GM18498 (cell line): ENCODE measurements at regions not wholly inside any gene's neighbourhood (a gene's known extent, or its start where the extent isn't known, plus 50 kb on each side); places are given as distances from the start of the nearest gene placed in this dataset.
"Not testable (repeated sequence)": the region's sequence is repeated elsewhere in the genome, so short reads cannot be mapped to it uniquely, and the experiment has no call there.

Experiments
- ATAC-seq: cut with Tn5 transposase; IDR thresholded peaks from one replicate; pipeline ENCODE4 v1.9.1; 2021; ENCODE audit warnings: mild to moderate bottlenecking, moderate library complexity; ENCODE audit not compliant: unreplicated experiment

GRCh38 chr10:28986117-28986792 is 302.6 kb upstream of the LYZL1 start:
- no peak for ATAC-seq

DNA sequence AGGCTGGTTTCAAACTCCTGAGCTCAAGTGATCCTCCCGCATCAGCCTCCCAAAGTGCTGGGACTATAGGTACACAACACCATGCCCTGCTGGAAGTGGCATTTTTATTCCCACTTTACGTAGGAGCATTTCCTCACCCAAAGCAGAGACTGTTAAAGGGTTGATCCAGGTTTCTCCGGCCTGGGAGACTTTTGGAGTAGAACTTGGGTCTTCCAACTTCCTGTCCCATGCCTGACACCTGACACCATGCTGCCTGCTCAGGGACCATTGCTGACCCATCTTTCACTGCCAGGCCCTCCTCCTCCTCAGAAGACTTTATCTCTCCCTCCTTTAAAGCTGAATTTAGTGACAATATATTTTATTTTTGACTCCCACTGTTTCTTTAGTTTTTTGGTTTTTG is 302.0 kb upstream of the LYZL1 start:
- ATAC-seq, result no peak

DNA sequence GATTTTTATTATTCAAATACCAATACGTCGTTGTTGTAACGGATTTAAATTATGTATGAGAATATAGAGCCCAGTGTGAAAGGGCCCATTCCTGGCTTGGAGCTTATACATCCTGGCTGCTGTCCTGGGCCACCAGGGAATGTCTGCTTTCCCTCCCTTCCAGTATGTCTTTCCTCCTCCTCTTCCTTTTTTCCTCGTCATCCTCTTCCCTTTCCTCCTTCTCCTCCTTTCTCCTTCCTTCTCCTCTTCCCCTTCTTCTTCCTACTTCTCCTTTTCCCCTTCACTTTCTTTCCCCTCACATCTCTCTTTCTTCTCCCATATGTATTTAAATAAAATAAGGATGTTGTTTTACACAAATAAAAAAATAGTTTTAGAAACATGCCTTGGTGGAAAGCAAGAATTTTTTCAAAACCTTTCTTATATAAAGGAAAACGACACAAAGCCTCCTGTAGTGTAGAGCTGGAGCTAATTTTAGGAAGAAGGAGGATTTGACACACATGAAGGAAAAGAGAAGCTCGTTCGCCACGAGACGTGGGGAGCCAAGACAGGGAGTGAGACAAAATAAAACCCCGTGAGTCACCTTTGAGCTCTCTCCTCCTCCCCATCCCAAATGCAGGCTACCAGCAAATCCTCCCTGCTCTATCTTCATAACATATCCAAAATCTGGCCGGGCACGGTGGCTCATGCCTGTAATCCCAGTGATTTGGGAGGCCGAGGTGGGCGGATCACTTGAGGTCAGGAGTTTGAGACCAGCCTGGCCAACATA is 301.1 kb upstream of the LYZL1 start:
- no peak for ATAC-seq

GRCh38 chr10:28988980-28989379 is 299.9 kb upstream of the LYZL1 start:
- no peak for ATAC-seq

GRCh38 chr10:28991333-28992270 is 297.3 kb upstream of the LYZL1 start:
- no peak for ATAC-seq

DNA sequence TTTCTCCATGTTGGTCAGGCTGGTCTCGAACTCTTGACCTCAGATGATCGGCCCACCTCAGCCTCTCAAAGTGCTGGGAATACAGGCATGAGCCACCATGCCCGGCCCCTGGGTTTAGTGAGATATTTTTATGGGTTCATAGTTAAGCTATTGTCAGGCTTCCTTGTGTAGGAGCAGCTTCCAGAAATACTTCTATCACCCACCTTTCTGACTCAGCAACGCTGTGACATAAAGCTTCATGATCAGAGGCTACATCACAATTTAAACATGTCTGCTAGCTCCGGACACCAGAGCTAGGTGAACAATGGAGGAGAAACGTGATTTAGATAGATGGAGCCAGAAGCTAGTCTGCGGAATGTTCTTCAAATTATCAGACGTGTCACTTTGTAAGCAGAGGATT is 295.8 kb upstream of the LYZL1 start:
- no peak for ATAC-seq

- no peak for ATAC-seq
Measured at GRCh38 chr10:28993861-28994260, 295.0 kb upstream of the LYZL1 start.

GRCh38 chr10:28994802-28995201 is 294.1 kb upstream of the LYZL1 start:
- ATAC-seq, result not testable (repeated sequence)

GRCh38 chr10:28995497-28995896 is 293.4 kb upstream of the LYZL1 start:
- ATAC-seq, result no peak

- ATAC-seq, result no peak
Measured at GRCh38 chr10:28996345-28996744, 292.5 kb upstream of the LYZL1 start.

GRCh38 chr10:28996947-28997551 is 291.8 kb upstream of the LYZL1 start:
- ATAC-seq, result no peak

GRCh38 chr10:28997734-28998133 is 291.1 kb upstream of the LYZL1 start:
- no peak for ATAC-seq

DNA sequence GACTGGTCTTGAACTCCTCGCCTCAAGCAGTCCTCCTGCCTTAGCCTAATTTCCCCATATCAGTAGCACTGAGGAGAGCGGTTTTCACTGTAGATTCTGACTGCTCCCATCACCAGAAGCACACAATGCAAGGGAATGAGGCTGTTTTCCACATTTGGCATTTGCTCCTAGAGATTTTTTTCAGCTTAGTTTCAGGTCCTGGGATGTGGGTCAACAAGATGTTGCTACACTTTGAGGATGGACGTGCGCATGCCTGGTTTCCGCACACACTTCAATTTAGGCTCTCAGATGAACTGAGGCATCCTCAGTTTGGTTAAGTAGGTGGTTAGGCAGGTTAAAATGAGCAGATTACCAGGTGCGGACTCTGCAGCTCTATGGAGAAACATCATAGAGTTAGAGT is 287.1 kb upstream of the LYZL1 start:
- no peak for ATAC-seq

GRCh38 chr10:29003014-29003413 is 285.9 kb upstream of the LYZL1 start:
- ATAC-seq, result not testable (repeated sequence)

DNA sequence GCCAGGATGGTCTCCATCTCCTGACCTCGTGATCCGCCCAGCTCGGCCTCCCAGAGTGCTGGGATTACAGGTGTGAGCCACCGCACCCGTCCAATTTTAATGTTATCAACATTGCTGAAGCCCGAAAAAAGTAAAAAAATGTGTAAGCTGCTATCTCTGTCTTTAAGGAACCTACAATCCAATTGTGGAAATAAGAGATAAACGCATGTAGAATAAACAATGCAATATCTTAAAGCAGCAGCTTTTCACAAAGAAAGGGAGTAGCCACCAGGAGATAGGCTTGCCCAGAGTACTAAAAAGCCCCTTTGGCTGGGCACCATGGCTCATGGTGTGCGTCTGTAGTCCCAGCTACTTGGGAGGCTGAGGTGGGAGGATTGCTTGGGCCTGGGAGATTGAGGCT is 282.9 kb upstream of the LYZL1 start:
- no peak for ATAC-seq

DNA sequence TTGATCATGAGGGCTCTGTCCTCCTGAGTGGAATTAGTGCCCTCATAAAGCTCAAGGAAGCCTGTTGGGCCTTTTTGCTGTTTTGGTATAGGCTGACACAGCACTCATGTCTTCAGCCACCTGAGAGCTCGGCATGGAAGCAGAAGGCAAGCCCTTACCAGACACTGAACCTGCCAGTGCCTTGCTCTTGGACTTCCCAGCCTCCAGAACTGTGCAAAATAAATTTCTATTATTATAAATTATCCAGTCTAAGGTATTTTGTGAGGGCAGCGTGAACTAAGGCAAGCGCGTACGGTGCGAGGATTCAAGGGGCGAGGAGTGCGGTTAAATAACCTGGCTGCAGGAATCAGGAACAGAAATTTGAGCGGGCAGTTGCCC is 281.5 kb upstream of the LYZL1 start:
- ATAC-seq, result no peak

- no peak for ATAC-seq
Measured at GRCh38 chr10:29007748-29008610, 280.9 kb upstream of the LYZL1 start.

- no peak for ATAC-seq
Measured at GRCh38 chr10:29009464-29009863, 279.4 kb upstream of the LYZL1 start.

- no peak for ATAC-seq
Measured at GRCh38 chr10:29011516-29011915, 277.4 kb upstream of the LYZL1 start.

- no peak for ATAC-seq
Measured at GRCh38 chr10:29012926-29013554, 275.8 kb upstream of the LYZL1 start.
